Tibial artery (tissue), 4 donors: ENCODE measurements at regions not wholly inside any gene's neighbourhood (a gene's known extent, or its start where the extent isn't known, plus 50 kb on each side); places are given as distances from the start of the nearest gene placed in this dataset.

ENCODE experiments used
- DNase-seq, 2 donors: peaks; one replicate each; pipeline ENCODE4 v3.0.0-alpha.2; 2019
- H3K27ac ChIP-seq, 2 donors: fragments of 200-600 bp; sonication (generic) in 1 of 2; 1 replicate in 1 of 2; 2 replicates in 1 of 2; pipeline ENCODE4 v1.5.1; 2018 to 2019; ENCODE audit warnings: mild to moderate bottlenecking in 1 of 2
- H3K27me3 ChIP-seq, 2 donors: fragments of 200-600 bp; sonication (generic) in 1 of 2; one replicate each; pipeline versions ENCODE4 v1.5.1 to v1.6.0; 2016 to 2019
- H3K36me3 ChIP-seq, 3 donors: fragments of 200-600 bp; sonication (generic) in 2 of 3; one replicate each; pipeline ENCODE4 v1.5.1; 2016 to 2019; ENCODE audit warnings: mild to moderate bottlenecking in 2 of 3
- H3K4me1 ChIP-seq, 4 donors: fragments of 200-600 bp; sonication (generic) in 2 of 4; 1 replicate in 3 of 4; 2 replicates in 1 of 4; pipeline ENCODE4 v1.5.1; 2016 to 2019
- H3K4me3 ChIP-seq, 2 donors: fragments of 200-600 bp; sonication (generic) in 1 of 2; 1 replicate in 1 of 2; 2 replicates in 1 of 2; pipeline ENCODE4 v1.5.1; 2018 to 2019; ENCODE audit warnings: mild to moderate bottlenecking in 2 of 2
- H3K9me3 ChIP-seq, 3 donors: fragments of 200-600 bp; sonication (generic) in 1 of 3; one replicate each; pipeline ENCODE4 v1.5.1; 2016 to 2019
- intact Hi-C: fragments of 100-400 bp; cut with DNase I; formaldehyde crosslinking; loops from one replicate; pipeline ENCODE4 v1.15.0; 2023; ENCODE audit warnings: low total_unique reads
- TF ChIP-seq, protein P1 (sequence below), 2 experiments: fragments of 200-600 bp in 1 of 2; fragments of 450-650 bp in 1 of 2; IDR thresholded peaks; one replicate each; pipeline ENCODE4 v1.5.1; 2017 to 2019; ENCODE audit warnings: antibody characterized with exemption in 2 of 2, mild to moderate bottlenecking in 1 of 2, moderate library complexity in 1 of 2

DNA sequence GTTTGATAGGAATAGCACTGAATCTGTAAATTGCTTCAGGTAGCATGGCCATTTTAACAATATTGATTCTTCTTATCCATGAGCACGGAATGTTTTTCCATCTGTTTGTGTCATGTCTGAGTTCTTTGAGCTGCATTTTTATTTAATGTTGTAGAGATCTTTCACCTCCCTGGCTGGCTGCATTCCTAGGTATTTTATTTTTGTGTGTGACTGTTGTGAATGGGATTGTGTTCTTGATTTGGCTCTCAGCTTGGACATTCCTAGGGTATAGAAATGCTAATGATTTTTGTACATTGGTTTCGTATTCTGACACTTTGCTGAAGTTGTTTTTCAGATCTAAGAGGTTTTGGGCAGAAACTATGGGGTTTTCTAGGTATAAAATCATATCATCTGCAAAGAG, 152.9 kb upstream of the CHD1 start:
- no peak overlapping the region for H3K27ac ChIP-seq
- H3K27me3 ChIP-seq, result no peaks in the 10 kb centered on the region
- intact Hi-C loops, result no loop called here
- H3K4me3 ChIP-seq, result no peak overlapping the region
- no peak for DNase-seq
- H3K36me3 ChIP-seq, result no peaks in the 10 kb centered on the region
- TF ChIP-seq, protein P1, sequence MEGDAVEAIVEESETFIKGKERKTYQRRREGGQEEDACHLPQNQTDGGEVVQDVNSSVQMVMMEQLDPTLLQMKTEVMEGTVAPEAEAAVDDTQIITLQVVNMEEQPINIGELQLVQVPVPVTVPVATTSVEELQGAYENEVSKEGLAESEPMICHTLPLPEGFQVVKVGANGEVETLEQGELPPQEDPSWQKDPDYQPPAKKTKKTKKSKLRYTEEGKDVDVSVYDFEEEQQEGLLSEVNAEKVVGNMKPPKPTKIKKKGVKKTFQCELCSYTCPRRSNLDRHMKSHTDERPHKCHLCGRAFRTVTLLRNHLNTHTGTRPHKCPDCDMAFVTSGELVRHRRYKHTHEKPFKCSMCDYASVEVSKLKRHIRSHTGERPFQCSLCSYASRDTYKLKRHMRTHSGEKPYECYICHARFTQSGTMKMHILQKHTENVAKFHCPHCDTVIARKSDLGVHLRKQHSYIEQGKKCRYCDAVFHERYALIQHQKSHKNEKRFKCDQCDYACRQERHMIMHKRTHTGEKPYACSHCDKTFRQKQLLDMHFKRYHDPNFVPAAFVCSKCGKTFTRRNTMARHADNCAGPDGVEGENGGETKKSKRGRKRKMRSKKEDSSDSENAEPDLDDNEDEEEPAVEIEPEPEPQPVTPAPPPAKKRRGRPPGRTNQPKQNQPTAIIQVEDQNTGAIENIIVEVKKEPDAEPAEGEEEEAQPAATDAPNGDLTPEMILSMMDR (IDR thresholded peaks at IDR 0.05), result no peak
- H3K9me3 ChIP-seq, result no peaks in the 10 kb centered on the region
- H3K4me1 ChIP-seq, result no peaks in the 10 kb centered on the region

DNA sequence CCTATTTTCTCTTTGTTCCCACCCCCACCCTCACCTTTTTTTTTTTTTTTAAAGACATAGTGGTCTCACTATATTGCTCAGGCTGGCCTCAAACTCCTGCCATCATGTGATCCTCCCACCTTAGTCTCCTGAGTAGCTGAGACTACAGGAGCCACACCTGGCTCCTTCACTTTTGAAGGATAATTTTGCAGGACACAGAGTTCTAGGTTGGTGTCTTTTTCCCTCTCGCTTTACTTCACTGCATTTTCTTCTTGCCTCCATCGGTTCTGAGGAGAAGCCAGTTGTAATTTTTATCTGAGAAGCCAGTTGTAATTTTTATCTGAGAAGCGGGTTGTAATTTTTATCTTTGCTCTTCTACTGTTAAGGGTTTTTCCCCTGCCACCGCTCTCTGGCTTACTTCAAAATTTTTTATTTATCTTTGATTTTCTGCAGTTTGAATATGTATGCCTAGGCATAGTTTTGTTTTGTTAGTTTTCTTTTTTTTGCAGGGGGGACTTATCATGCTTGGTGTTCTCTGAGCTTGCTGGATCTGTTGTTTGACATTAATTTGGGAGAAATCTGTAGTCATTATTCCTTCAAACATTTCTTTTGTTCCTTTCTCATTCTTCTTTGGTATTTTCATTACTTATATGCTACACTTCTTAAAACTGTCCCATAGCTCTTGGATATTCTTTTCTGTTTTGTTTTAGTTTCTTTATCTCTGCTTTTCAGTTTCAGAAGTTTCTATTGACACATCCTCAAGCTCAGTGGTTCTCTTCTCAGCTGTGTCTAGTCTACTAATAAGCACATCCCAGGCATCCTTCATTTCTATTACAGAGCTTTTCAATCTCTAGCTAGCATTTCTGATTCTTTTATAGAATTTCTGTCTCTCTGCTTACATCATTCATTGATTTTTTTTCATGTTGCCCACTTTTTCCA, 148.2 kb upstream of the CHD1 start:
- DNase-seq, result no peak
- TF ChIP-seq, protein P1 (IDR thresholded peaks at IDR 0.05), result no peak
- H3K27ac ChIP-seq, result no peak overlapping the region
- H3K9me3 ChIP-seq, result no peaks in the 10 kb centered on the region
- intact Hi-C loops, result no loop called here
- no peaks in the 10 kb centered on the region for H3K27me3 ChIP-seq
- no peaks in the 10 kb centered on the region for H3K4me1 ChIP-seq
- no peak overlapping the region for H3K4me3 ChIP-seq
- H3K36me3 ChIP-seq, result no peaks in the 10 kb centered on the region

DNA sequence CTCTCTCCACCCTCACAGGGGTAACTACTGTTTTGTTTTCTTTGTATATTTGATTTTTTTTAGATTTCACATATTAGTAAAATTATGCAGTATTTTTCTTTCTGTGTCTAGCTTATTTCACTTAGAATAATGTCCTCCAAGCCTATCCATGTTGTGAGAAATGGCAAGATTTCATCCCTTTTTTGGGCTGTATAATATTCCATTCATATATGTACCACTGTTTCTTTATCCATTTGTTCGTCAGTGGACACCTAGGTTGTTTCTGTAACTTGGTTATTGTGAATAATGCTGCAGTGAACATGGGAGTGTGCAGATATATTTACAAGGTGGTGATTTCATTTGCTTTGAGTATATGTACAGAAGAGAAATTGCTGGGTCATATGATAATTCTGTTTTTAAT, 144.0 kb upstream of the CHD1 start:
- intact Hi-C loops, result no loop called here
- Histone ChIP-seq H3K27me3 (no peaks in the 10 kb centered on the region), H3K4me1 (no peaks in the 10 kb centered on the region), H3K27ac (no peak overlapping the region), H3K4me3 (no peak overlapping the region), H3K9me3 (no peaks in the 10 kb centered on the region), H3K36me3 (no peaks in the 10 kb centered on the region)
- TF ChIP-seq, protein P1 (IDR thresholded peaks at IDR 0.05), result no peak
- no peak for DNase-seq

DNA sequence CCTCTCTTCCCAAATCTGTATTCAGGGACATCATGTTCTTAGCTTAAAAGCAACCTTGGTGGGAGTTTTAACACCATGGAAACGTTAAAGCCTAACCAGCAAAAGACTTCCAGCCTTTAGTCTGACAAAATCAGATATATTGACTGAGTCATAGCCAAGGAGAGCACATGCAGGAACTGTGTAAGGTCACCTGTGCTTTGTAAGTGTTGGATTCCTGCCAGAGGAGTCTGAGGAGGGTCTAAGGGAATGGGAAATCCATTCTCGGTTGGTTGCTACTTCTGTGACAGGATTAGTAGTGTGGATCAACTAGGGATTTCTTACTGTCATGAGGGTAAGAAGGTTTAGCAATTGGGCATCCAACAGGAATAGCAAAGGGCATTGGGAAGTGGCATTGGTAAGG, 142.0 kb upstream of the CHD1 start:
- H3K9me3 ChIP-seq, result no peaks in the 10 kb centered on the region
- no peak for DNase-seq
- TF ChIP-seq, protein P1 (IDR thresholded peaks at IDR 0.05), result no peak
- no peaks in the 10 kb centered on the region for H3K4me1 ChIP-seq
- no peak overlapping the region for H3K4me3 ChIP-seq
- no peaks in the 10 kb centered on the region for H3K27me3 ChIP-seq
- no peaks in the 10 kb centered on the region for H3K36me3 ChIP-seq
- H3K27ac ChIP-seq, result no peak overlapping the region
- intact Hi-C loops, result no loop called here

DNA sequence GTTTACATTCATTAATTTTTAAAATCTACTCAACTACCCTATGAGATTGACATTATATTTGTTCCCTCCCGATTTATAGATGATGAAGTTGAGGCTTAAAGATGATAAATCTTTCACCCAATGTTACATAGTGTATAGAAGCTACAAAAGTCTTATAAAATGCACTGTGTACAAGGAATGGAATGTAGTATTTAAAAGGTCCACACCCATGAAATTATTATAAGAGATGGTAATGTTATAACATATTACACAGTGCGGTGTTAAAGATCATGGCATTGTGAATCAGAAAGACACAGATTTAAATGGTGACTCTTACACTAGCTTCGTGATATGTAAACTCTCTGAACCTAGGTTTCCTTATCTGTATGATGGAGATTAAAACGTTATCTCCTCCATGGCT, 141.6 kb upstream of the CHD1 start:
- no peaks in the 10 kb centered on the region for H3K27me3 ChIP-seq
- no peak overlapping the region for H3K4me3 ChIP-seq
- no peaks in the 10 kb centered on the region for H3K9me3 ChIP-seq
- H3K36me3 ChIP-seq, result no peaks in the 10 kb centered on the region
- H3K27ac ChIP-seq, result no peak overlapping the region
- TF ChIP-seq, protein P1 (IDR thresholded peaks at IDR 0.05), result no peak
- H3K4me1 ChIP-seq, result no peaks in the 10 kb centered on the region
- DNase-seq, result no peak
- intact Hi-C loops, result no loop called here
